SH-SY5Y (cell line): ENCODE measurements at regions not wholly inside any gene's neighbourhood (a gene's known extent, or its start where the extent isn't known, plus 50 kb on each side); places are given as distances from the start of the nearest gene placed in this dataset.

ENCODE experiments used
- GATA2 ChIP-seq: IDR thresholded peaks from 2 replicates; pipeline ENCODE4 v1.6.1; 2011; ENCODE audit warnings: mild to moderate bottlenecking, low read depth, low read length
- GATA3 ChIP-seq: IDR thresholded peaks from 2 replicates; pipeline ENCODE4 v1.6.1; 2011; ENCODE audit warnings: low read depth, mild to moderate bottlenecking, low read length, moderate library complexity

GRCh38 chr7:130882396-130882795 lies 148.4 kb upstream of the KLF14 start:
- no peak for TF ChIP-seq GATA3
- TF ChIP-seq GATA2, result no peak

- no peak for TF ChIP-seq GATA2
- TF ChIP-seq GATA3, result no peak
Measured at GRCh38 chr7:130883928-130884327, 149.9 kb upstream of the KLF14 start.

GRCh38 chr7:130884437-130885417 lies 150.7 kb upstream of the KLF14 start:
- TF ChIP-seq GATA2 (no peak), GATA3 (no peak)

GRCh38 chr7:130886438-130887135 lies 152.6 kb upstream of the KLF14 start:
- no peak for TF ChIP-seq GATA2
- no peak for TF ChIP-seq GATA3

DNA sequence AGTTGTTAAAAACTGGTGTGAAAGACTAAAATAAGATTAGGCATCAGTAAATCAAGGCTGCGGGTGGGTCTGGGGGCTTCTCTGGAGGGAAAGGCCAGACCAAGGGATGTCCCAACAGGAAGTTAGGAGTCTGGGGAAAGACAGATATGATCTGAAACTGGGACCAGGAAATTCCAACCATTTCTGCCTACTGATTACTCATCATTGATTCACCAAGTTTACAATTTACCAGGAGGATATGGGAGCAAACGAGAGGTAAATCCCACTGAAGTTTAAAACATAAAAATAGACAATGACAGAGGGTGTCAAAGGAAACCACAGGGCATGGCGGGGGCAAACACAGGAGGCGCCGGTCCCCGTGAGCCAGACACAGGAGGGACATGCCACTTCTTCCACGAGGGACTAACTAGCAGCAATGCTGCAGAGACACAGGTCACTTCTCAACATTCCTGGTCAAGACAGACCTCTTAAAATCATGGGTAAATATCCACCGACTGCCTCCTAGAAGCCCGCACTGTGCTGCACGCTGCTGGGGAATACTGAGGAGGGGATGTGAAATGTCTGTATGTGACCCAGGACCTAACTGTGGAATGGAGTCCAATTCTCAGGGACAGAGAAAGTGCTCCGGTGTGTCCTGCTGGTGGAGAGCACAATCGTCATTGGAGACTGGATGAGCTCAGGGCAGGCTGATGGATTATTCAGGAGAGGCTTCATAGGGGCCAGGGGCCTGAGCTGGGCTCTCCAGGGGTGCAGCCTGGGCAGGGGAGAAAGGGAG lies 153.4 kb upstream of the KLF14 start:
- TF ChIP-seq GATA3 (no peak), GATA2 (no peak)

GRCh38 chr7:130887957-130888371 lies 154.0 kb upstream of the KLF14 start:
- TF ChIP-seq GATA2 (no peak), GATA3 (no peak)

GRCh38 chr7:130888468-130888867 lies 154.5 kb upstream of the KLF14 start:
- TF ChIP-seq GATA2, result no peak
- TF ChIP-seq GATA3, result no peak

- TF ChIP-seq GATA3, result no peak
- no peak for TF ChIP-seq GATA2
Measured at GRCh38 chr7:130890176-130891020, 156.4 kb upstream of the KLF14 start.

DNA sequence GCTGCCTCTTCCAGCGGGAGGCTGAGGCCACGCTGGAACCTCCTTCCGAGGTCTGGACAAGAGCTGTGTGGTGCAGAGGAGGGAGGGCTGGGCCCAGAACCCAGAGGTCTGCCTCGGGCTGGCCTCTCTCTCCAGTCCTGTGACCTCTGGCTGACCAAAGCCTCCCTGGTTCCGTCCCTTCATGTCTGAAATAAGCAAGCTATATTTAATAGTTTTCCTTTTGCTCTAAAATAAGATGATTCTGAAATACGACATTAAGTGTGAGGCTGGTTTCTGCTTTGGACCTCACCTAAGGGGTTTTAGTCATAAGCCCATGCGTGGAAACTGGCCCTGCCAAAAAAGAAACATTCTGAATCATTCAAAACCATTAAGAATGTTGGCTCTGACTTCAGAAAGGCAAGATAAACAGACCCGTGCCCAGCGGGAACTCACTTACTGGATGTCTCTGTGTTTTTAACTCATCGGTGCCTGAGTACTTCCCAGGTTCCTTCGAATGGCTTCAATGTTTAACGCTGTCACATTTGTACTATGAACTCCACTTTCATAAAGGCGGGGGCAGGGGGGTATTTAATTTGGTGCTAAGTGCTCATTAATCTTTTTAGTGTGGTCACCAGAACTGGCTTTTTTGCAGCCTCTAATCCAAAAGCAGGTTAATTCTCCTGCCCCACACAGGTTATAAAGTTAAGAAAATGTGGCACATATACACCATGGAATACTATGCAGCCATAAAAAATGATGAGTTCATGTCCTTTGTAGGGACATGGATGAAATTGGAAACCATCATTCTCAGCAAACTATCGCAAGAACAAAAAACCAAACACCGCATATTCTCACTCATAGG lies 157.5 kb upstream of the KLF14 start:
- TF ChIP-seq GATA3, result no peak
- no peak for TF ChIP-seq GATA2

GRCh38 chr7:130893441-130893894 lies 159.5 kb upstream of the KLF14 start:
- TF ChIP-seq GATA3 (no peak), GATA2 (no peak)

GRCh38 chr7:130894146-130894908 lies 160.3 kb upstream of the KLF14 start:
- no peak for TF ChIP-seq GATA3
- TF ChIP-seq GATA2, result no peak
